ENCODE measurements at regions not wholly inside any gene's neighbourhood (a gene's known extent, or its start where the extent isn't known, plus 50 kb on each side); places are given as distances from the start of the nearest gene placed in this dataset.

DNA sequence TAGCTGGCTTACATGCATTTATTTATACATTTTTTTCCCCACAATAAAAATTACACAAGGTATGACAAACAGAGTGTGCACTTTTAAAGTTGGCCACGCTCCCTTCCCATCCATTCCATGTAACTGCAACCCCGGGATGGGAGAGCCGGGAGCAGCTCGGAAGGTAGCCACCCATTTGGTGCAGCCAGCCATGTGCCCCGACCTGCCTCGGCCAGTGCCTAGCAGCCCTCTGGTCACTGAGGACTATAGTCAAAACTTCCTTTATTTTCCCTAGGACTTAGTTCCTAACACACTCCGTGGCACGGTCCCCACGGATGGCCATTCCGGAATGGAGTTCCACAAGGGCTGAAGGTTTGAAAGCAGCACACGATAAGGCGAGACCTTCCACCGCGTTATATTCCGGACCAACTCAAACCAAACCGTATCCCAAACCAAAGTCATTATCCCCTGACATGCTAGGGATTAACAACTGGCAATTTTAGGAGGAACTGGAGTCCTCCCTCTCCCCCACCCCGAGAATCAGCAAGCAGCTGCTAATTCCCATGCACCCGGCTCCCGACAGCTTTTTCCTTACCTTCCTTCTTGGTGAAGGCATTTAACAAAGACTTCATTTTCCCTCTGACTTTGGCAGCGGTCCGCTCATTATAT lies 426.4 kb downstream of the SHANK2 start:
- ChIA-PET CTCF (no interaction called here), POLR2A (interaction anchor here (0.6 kb wide), 1 partner anchor 20 kb away, joined by 3 read pairs; no protein-coding TSS in a partner anchor)
- TF ChIP-seq HDGF (IDR thresholded peaks at IDR 0.05; ENCODE audit: borderline replicate concordance) (no peak), TARDBP (IDR thresholded peaks at IDR 0.05) (no peak), FOXM1 (IDR thresholded peaks at IDR 0.05; ENCODE audit: borderline replicate concordance) (no peak), SP1 (IDR thresholded peaks at IDR 0.05) (no peak), L3MBTL2 (conservative IDR thresholded peaks at IDR 0.05) (no peak), FOXA1 (IDR thresholded peaks at IDR 0.05) (no peak), SUZ12 (IDR thresholded peaks at IDR 0.05) (no peak), NFRKB (IDR thresholded peaks at IDR 0.05) (no peak), BHLHE40 (IDR thresholded peaks at IDR 0.05; ENCODE audit: borderline replicate concordance) (no peak), LEF1 (IDR thresholded peaks at IDR 0.05; ENCODE audit: borderline replicate concordance) (no peak), ELF4 (IDR thresholded peaks at IDR 0.05) (no peak), ZNF384 (IDR thresholded peaks at IDR 0.05) (no peak), ARNT (IDR thresholded peaks at IDR 0.05) (no peak), FOXK2 (IDR thresholded peaks at IDR 0.05) (no peak), CTBP1 (IDR thresholded peaks at IDR 0.05; ENCODE audit: borderline replicate concordance) (no peak)
- TF ChIP-seq, protein P1, sequence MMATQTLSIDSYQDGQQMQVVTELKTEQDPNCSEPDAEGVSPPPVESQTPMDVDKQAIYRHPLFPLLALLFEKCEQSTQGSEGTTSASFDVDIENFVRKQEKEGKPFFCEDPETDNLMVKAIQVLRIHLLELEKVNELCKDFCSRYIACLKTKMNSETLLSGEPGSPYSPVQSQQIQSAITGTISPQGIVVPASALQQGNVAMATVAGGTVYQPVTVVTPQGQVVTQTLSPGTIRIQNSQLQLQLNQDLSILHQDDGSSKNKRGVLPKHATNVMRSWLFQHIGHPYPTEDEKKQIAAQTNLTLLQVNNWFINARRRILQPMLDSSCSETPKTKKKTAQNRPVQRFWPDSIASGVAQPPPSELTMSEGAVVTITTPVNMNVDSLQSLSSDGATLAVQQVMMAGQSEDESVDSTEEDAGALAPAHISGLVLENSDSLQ (IDR thresholded peaks at IDR 0.05) = no peak
- DNase-seq (ENCODE audit: extremely low spot score) = no peak

DNA sequence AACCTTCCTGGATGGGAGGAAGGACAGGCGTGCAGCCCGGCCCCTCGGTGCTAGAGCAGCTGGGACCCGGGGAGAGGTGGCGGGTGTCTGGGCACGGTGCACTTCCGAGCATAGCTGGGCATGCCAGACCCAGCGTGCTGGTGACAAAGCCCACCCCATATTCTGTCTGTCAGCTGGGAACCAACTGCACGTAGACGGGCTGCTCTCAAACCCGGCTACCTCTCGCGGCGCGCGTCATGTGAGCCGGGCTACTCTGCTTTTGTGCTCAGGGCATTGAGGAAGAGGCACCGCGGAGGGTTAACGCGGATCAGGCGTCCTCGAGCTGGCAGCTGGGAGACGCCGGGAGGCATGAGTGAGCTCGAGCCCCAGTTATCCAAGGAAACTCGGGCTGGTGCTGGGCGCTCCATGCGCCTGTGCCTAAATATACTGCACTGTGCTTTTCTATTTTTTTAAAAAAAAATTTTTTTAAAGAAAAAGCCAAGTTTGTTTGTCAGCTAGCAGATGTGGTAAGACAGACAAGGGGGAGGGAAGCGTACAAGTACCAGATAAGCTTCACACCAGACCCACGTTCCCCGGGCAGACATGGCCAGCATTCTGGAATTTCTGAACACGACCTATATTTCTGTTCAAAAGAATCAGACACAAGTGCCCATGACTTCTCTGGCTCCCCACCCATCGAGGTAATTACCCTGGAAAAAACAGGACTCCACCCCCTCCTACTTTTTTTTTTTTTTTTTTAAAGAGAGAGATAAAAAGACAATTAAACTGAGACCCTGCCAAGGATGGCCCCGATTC lies 425.6 kb downstream of the SHANK2 start:
- no peak for TF ChIP-seq ZNF384 (IDR thresholded peaks at IDR 0.05)
- no peak for TF ChIP-seq CTBP1 (IDR thresholded peaks at IDR 0.05; ENCODE audit: borderline replicate concordance)
- TF ChIP-seq BHLHE40 (IDR thresholded peaks at IDR 0.05; ENCODE audit: borderline replicate concordance) = no peak
- no peak for TF ChIP-seq SP1 (IDR thresholded peaks at IDR 0.05)
- TF ChIP-seq SUZ12 (IDR thresholded peaks at IDR 0.05) = no peak
- TF ChIP-seq FOXA1 (IDR thresholded peaks at IDR 0.05) = no peak
- DNase-seq (ENCODE audit: extremely low spot score) = peak; percentile 16
- CTCF ChIA-PET = interaction anchor here (0.7 kb wide), 1 partner anchor 15 kb away, joined by 3 read pairs; no protein-coding TSS in a partner anchor
- POLR2A ChIA-PET = interaction anchor here (0.6 kb wide), 1 partner anchor 19 kb away, joined by 3 read pairs; no protein-coding TSS in a partner anchor

DNA sequence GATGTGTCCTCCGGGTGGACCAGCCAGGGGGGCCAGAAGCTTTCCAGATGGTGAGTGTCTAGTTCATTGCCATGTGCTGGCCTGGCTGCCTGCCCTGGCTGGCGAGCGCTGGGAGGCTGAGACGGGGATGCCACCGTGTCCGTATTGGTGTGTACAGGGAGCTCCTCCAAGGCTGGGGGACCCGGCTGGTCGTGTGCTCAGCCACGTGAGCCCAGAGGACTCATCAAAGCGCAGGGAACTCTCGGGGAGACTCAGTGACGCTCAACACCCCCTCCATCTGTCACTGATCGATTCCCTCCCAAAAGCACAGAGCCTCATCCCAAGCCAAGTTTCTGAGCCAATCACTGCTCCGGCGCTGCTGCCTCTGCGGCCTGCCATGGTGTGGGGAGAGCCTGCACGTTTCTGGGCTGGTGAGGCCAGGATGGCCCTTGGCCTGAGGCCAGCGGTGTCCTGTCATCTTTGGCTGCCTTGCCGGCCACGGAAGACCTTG lies 423.7 kb downstream of the SHANK2 start:
- no peak for TF ChIP-seq LEF1 (IDR thresholded peaks at IDR 0.05; ENCODE audit: borderline replicate concordance)
- TF ChIP-seq FOXM1 (IDR thresholded peaks at IDR 0.05; ENCODE audit: borderline replicate concordance) = no peak
- no peak for TF ChIP-seq HDGF (IDR thresholded peaks at IDR 0.05; ENCODE audit: borderline replicate concordance)
- no peak for TF ChIP-seq SP1 (IDR thresholded peaks at IDR 0.05)
- TF ChIP-seq FOXK2 (IDR thresholded peaks at IDR 0.05) = no peak
- TF ChIP-seq ZNF384 (IDR thresholded peaks at IDR 0.05) = no peak
- TF ChIP-seq ARNT (IDR thresholded peaks at IDR 0.05) = no peak
- TF ChIP-seq BHLHE40 (IDR thresholded peaks at IDR 0.05; ENCODE audit: borderline replicate concordance) = no peak
- TF ChIP-seq, protein P1 (IDR thresholded peaks at IDR 0.05) = no peak
- TF ChIP-seq FOXA1 (IDR thresholded peaks at IDR 0.05) = no peak
- no peak for TF ChIP-seq ELF4 (IDR thresholded peaks at IDR 0.05)
- CTCF ChIA-PET = no interaction called here
- POLR2A ChIA-PET = no interaction called here
- no peak for DNase-seq (ENCODE audit: extremely low spot score)

DNA sequence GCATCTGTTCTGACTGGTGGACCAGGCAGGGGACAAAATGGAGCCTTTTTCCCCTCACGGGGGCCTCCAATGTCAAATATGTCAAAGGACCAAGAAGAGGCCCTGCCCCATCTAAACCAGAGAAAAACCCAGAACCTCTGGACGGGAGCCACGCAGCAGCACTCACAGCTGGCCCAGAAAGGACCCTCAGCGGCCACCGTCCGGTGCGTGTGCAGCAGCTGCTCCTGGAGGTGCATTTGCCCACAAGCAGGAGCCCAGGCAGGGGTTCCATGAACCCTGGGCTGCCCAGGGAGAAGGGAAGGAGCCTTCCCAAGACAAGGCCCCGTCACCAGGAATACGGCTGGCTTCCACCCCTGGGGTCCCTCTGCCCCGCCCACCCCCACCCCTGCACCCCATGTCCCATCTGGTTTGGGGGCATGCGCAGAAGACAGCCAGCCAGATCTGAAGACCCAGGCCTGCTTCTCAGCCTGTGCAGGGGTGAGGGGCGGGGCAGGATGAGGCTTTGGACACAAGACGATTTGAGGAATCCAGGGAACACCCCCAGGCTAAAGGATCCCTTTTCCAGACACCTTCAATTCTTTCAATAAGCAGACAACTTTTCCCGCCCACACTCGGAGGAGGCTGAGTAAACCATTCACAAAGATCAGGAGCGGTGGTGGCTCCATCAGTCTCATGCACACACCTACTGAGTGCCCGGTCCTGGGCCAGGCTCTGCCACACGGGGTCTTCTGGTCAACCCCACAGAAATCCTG lies 423.1 kb downstream of the SHANK2 start:
- ChIA-PET CTCF (no interaction called here), POLR2A (no interaction called here)
- no peak for DNase-seq (ENCODE audit: extremely low spot score)
- TF ChIP-seq ARNT (IDR thresholded peaks at IDR 0.05) (no peak), BHLHE40 (IDR thresholded peaks at IDR 0.05; ENCODE audit: borderline replicate concordance) (no peak), FOXK2 (IDR thresholded peaks at IDR 0.05) (no peak), CTBP1 (IDR thresholded peaks at IDR 0.05; ENCODE audit: borderline replicate concordance) (no peak), FOXA1 (IDR thresholded peaks at IDR 0.05) (no peak), NFRKB (IDR thresholded peaks at IDR 0.05) (no peak), SP1 (IDR thresholded peaks at IDR 0.05) (no peak), TARDBP (IDR thresholded peaks at IDR 0.05) (no peak), ZNF384 (IDR thresholded peaks at IDR 0.05) (no peak), SUZ12 (IDR thresholded peaks at IDR 0.05) (no peak), HDGF (IDR thresholded peaks at IDR 0.05; ENCODE audit: borderline replicate concordance) (no peak), ELF4 (IDR thresholded peaks at IDR 0.05) (no peak)
- TF ChIP-seq, protein P1 (IDR thresholded peaks at IDR 0.05) = no peak

DNA sequence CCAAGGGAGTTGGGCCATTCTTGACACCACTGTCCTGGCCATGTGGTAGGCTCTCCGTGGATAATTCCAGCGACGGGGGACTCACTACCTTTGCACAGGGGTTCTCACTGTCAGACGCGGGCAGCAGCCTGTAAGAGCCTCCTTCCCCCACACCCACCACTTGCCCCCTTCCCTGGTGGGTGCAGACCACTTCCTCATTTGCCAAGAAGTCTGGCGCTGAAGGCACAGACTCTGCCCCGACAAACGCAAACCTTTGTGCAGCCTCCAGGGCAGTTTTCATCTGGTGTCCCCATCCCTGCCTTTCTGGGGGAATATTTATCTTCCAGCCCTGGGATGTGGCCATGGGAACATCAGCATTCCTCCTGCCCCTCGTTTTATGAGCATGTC lies 422.5 kb downstream of the SHANK2 start:
- ChIA-PET POLR2A (no interaction called here), CTCF (no interaction called here)
- no peak for DNase-seq (ENCODE audit: extremely low spot score)
- TF ChIP-seq ARNT (IDR thresholded peaks at IDR 0.05) (no peak), TARDBP (IDR thresholded peaks at IDR 0.05) (no peak), SP1 (IDR thresholded peaks at IDR 0.05) (no peak), CTBP1 (IDR thresholded peaks at IDR 0.05; ENCODE audit: borderline replicate concordance) (no peak), FOXA1 (IDR thresholded peaks at IDR 0.05) (no peak), FOXK2 (IDR thresholded peaks at IDR 0.05) (no peak), HDGF (IDR thresholded peaks at IDR 0.05; ENCODE audit: borderline replicate concordance) (no peak), L3MBTL2 (conservative IDR thresholded peaks at IDR 0.05) (no peak), ZNF384 (IDR thresholded peaks at IDR 0.05) (no peak), SUZ12 (IDR thresholded peaks at IDR 0.05) (no peak), NFRKB (IDR thresholded peaks at IDR 0.05) (no peak), FOXM1 (IDR thresholded peaks at IDR 0.05; ENCODE audit: borderline replicate concordance) (no peak)
- TF ChIP-seq, protein P1 (IDR thresholded peaks at IDR 0.05) = no peak

Measured in HEK293T (cell line).